Neural progenitor cell (in vitro differentiated cells): ENCODE measurements at regions not wholly inside any gene's neighbourhood (a gene's known extent, or its start where the extent isn't known, plus 50 kb on each side); places are given as distances from the start of the nearest gene placed in this dataset.

Experiments used
- EZH2 ChIP-seq: fragments of 200-600 bp; sonication (generic); IDR thresholded peaks from 2 replicates; pipeline ENCODE4 v1.6.1; 2017; ENCODE audit warnings: antibody characterized with exemption, mild to moderate bottlenecking, moderate library complexity
- EZH2phosphoT487 ChIP-seq: fragments of 200-600 bp; sonication (generic); IDR thresholded peaks from 2 replicates; pipeline ENCODE4 v1.6.1; 2017; ENCODE audit warnings: antibody characterized with exemption
- TF ChIP-seq, protein P1 (sequence below): fragments of 200-600 bp; sonication (generic); IDR thresholded peaks from 2 replicates; pipeline ENCODE4 v1.5.1; 2017; ENCODE audit warnings: antibody characterized with exemption, mild to moderate bottlenecking

DNA sequence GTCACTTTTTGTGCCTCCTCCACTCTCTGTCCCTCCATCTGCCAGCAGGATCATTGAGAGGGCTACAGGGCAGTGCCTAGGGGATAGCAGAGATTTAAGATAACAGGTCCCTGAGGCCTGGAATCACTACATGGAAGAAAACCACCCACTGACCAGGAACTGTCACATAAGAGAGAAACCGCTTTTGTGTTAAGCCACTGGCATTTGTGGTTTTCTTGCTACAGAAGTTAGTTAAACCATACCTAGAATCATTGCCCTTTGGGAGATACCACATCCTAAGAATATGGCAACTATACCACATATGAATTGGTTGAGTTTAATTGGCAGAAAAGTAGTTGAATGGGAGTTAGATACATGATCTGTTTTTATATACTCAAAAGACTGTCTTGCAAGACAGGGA lies 112.8 kb upstream of the LPP start:
- TF ChIP-seq, protein P1, sequence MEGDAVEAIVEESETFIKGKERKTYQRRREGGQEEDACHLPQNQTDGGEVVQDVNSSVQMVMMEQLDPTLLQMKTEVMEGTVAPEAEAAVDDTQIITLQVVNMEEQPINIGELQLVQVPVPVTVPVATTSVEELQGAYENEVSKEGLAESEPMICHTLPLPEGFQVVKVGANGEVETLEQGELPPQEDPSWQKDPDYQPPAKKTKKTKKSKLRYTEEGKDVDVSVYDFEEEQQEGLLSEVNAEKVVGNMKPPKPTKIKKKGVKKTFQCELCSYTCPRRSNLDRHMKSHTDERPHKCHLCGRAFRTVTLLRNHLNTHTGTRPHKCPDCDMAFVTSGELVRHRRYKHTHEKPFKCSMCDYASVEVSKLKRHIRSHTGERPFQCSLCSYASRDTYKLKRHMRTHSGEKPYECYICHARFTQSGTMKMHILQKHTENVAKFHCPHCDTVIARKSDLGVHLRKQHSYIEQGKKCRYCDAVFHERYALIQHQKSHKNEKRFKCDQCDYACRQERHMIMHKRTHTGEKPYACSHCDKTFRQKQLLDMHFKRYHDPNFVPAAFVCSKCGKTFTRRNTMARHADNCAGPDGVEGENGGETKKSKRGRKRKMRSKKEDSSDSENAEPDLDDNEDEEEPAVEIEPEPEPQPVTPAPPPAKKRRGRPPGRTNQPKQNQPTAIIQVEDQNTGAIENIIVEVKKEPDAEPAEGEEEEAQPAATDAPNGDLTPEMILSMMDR: no peak
- TF ChIP-seq EZH2 (no peak), EZH2phosphoT487 (no peak)
